ENCODE measurements at regions not wholly inside any gene's neighbourhood (a gene's known extent, or its start where the extent isn't known, plus 50 kb on each side); places are given as distances from the start of the nearest gene placed in this dataset.

DNA sequence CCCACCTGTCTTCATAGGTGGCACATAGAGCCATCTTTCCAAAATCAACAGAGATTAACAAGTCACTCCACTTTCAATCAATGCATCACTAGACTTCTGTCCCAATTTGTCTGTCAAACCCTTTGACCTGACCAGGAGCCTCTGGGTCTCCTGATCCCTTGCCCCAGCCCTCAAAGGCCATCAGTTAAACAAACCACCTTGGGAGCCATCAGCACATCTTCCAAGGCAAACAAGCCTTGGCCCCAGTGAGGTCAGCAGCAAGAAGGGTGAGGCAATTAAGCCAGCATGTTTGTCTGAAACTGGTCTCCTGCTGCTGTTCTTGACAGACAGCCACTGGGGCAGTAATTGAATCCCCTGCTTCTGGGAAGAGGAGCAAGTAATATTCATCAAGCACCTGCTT lies 742.8 kb upstream of the TBX3 start (continued):
- TF ChIP-seq EP300 (IDR thresholded peaks at IDR 0.05; ENCODE audit: borderline replicate concordance in 1 of 2, low read depth in 2 of 2, low read length in 2 of 2) = no peak
- no peak for TF ChIP-seq RXRA (IDR thresholded peaks at IDR 0.05; ENCODE audit: insufficient read depth, low read depth, low read length)

All from H1 (cell line).